ENCODE measurements at regions not wholly inside any gene's neighbourhood (a gene's known extent, or its start where the extent isn't known, plus 50 kb on each side); places are given as distances from the start of the nearest gene placed in this dataset.

DNA sequence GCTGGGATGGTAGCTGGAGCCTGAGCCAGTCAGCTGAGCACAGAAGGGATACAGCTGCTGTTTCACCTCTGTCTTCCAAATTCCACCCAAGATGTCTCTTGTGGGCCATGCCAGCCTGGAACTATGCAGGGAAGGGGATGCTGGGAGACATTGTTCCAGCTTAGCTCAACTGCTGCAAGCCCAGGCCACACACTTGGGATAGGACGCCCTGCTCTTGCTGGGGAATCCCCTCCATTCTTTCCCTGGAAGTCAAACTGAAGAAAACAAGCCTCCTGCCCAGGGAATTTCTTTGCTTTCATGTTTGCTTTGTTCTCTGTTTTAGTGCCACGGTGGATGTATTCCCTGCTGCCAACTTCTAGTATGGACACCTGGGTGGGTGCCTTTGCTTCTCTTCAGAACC, 55.2 kb upstream of the CDK13 start:
- no peak for TF ChIP-seq EZH2 (IDR thresholded peaks at IDR 0.05; ENCODE audit: borderline replicate concordance, low read depth, low read length, poor library complexity, severe bottlenecking)
- TF ChIP-seq, protein P1, sequence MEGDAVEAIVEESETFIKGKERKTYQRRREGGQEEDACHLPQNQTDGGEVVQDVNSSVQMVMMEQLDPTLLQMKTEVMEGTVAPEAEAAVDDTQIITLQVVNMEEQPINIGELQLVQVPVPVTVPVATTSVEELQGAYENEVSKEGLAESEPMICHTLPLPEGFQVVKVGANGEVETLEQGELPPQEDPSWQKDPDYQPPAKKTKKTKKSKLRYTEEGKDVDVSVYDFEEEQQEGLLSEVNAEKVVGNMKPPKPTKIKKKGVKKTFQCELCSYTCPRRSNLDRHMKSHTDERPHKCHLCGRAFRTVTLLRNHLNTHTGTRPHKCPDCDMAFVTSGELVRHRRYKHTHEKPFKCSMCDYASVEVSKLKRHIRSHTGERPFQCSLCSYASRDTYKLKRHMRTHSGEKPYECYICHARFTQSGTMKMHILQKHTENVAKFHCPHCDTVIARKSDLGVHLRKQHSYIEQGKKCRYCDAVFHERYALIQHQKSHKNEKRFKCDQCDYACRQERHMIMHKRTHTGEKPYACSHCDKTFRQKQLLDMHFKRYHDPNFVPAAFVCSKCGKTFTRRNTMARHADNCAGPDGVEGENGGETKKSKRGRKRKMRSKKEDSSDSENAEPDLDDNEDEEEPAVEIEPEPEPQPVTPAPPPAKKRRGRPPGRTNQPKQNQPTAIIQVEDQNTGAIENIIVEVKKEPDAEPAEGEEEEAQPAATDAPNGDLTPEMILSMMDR (conservative IDR thresholded peaks at IDR 0.05; ENCODE audit: low read depth, low read length) = no peak
